ENCODE measurements at regions not wholly inside any gene's neighbourhood (a gene's known extent, or its start where the extent isn't known, plus 50 kb on each side); places are given as distances from the start of the nearest gene placed in this dataset.
A peak's percentile ranks its signal among the peaks of the same experiment; 100 is the strongest.

DNA sequence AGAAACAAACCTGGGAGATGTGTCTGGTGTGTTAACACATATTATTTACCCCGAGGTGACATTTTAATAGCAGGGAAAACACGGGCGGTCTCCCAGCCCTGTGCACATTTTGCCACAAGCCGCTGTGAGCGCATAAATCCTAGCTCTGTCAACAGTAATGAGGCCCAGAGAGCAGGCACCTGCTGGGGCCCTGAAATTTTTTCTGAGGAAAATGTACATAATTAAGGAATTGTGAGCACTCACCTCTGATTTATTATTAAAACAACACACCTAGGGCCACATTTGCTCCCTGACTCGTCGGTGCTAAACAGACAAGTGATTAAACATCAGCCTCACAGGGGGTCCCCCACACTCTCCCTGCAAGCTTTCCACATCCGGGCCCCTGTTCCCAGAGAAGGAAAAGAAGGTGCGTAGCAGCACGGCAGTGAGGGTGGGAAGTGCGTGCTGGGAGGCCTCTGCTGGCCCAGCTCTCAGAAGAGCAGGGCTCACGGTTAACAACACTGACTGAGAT lies 616.3 kb downstream of the UQCRFS1 start (continued):
- TF ChIP-seq OSR2 (tag by site-specific recombination; IDR thresholded peaks at IDR 0.05), result peak; percentile 79
- TF ChIP-seq ZNF837 (tag by site-specific recombination; IDR thresholded peaks at IDR 0.05), result no peak
- TF ChIP-seq, protein P1, sequence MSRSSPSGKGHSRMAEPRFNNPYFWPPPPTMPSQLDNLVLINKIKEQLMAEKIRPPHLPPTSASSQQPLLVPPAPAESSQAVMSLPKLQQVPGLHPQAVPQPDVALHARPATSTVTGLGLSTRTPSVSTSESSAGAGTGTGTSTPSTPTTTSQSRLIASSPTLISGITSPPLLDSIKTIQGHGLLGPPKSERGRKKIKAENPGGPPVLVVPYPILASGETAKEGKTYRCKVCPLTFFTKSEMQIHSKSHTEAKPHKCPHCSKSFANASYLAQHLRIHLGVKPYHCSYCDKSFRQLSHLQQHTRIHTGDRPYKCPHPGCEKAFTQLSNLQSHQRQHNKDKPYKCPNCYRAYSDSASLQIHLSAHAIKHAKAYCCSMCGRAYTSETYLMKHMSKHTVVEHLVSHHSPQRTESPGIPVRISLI (tag by site-specific recombination; IDR thresholded peaks at IDR 0.05), result no peak
- no peak for TF ChIP-seq ZNF174 (tag by site-specific recombination; IDR thresholded peaks at IDR 0.05)
- no peak; the same call in 1 of the 2 replicates for TF ChIP-seq ZNF146 (tag by site-specific recombination; IDR thresholded peaks at IDR 0.05)
- no peak for TF ChIP-seq HOXD13 (CRISPR knock-in tag; IDR thresholded peaks at IDR 0.05; ENCODE audit: borderline replicate concordance)
- TF ChIP-seq SETDB1 (IDR thresholded peaks at IDR 0.05; ENCODE audit: insufficient read length, low read length), result no peak
- TF ChIP-seq, protein P2, sequence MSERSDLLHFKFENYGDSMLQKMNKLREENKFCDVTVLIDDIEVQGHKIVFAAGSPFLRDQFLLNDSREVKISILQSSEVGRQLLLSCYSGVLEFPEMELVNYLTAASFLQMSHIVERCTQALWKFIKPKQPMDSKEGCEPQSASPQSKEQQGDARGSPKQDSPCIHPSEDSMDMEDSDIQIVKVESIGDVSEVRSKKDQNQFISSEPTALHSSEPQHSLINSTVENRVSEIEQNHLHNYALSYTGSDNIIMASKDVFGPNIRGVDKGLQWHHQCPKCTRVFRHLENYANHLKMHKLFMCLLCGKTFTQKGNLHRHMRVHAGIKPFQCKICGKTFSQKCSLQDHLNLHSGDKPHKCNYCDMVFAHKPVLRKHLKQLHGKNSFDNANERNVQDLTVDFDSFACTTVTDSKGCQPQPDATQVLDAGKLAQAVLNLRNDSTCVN (tag by site-specific recombination; optimal IDR thresholded peaks at IDR 0.05), result no peak
- TF ChIP-seq ZIC2 (tag by site-specific recombination; IDR thresholded peaks at IDR 0.05), result peak; percentile 100
- TF ChIP-seq GLIS2 (tag by site-specific recombination; IDR thresholded peaks at IDR 0.05), result peak; percentile 64
- no peak for TF ChIP-seq ZXDB (tag by site-specific recombination; IDR thresholded peaks at IDR 0.05)
- TF ChIP-seq ZBTB8A (tag by site-specific recombination; IDR thresholded peaks at IDR 0.05), result peak; percentile 77
- TF ChIP-seq, protein P3, sequence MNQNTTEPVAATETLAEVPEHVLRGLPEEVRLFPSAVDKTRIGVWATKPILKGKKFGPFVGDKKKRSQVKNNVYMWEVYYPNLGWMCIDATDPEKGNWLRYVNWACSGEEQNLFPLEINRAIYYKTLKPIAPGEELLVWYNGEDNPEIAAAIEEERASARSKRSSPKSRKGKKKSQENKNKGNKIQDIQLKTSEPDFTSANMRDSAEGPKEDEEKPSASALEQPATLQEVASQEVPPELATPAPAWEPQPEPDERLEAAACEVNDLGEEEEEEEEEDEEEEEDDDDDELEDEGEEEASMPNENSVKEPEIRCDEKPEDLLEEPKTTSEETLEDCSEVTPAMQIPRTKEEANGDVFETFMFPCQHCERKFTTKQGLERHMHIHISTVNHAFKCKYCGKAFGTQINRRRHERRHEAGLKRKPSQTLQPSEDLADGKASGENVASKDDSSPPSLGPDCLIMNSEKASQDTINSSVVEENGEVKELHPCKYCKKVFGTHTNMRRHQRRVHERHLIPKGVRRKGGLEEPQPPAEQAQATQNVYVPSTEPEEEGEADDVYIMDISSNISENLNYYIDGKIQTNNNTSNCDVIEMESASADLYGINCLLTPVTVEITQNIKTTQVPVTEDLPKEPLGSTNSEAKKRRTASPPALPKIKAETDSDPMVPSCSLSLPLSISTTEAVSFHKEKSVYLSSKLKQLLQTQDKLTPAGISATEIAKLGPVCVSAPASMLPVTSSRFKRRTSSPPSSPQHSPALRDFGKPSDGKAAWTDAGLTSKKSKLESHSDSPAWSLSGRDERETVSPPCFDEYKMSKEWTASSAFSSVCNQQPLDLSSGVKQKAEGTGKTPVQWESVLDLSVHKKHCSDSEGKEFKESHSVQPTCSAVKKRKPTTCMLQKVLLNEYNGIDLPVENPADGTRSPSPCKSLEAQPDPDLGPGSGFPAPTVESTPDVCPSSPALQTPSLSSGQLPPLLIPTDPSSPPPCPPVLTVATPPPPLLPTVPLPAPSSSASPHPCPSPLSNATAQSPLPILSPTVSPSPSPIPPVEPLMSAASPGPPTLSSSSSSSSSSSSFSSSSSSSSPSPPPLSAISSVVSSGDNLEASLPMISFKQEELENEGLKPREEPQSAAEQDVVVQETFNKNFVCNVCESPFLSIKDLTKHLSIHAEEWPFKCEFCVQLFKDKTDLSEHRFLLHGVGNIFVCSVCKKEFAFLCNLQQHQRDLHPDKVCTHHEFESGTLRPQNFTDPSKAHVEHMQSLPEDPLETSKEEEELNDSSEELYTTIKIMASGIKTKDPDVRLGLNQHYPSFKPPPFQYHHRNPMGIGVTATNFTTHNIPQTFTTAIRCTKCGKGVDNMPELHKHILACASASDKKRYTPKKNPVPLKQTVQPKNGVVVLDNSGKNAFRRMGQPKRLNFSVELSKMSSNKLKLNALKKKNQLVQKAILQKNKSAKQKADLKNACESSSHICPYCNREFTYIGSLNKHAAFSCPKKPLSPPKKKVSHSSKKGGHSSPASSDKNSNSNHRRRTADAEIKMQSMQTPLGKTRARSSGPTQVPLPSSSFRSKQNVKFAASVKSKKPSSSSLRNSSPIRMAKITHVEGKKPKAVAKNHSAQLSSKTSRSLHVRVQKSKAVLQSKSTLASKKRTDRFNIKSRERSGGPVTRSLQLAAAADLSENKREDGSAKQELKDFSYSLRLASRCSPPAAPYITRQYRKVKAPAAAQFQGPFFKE (tag by site-specific recombination; IDR thresholded peaks at IDR 0.05; ENCODE audit: borderline replicate concordance), result no peak
- no peak for TF ChIP-seq YY2 (tag by site-specific recombination; IDR thresholded peaks at IDR 0.05)
- TF ChIP-seq ZNF600 (tag by site-specific recombination; IDR thresholded peaks at IDR 0.05), result peak; percentile 46; the same call in 1 of the 2 replicates
- TF ChIP-seq, protein P4, sequence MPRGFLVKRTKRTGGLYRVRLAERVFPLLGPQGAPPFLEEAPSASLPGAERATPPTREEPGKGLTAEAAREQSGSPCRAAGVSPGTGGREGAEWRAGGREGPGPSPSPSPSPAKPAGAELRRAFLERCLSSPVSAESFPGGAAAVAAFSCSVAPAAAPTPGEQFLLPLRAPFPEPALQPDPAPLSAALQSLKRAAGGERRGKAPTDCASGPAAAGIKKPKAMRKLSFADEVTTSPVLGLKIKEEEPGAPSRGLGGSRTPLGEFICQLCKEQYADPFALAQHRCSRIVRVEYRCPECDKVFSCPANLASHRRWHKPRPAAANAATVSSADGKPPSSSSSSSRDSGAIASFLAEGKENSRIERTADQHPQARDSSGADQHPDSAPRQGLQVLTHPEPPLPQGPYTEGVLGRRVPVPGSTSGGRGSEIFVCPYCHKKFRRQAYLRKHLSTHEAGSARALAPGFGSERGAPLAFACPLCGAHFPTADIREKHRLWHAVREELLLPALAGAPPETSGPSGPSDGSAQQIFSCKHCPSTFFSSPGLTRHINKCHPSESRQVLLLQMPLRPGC (tag by site-specific recombination; IDR thresholded peaks at IDR 0.05), result peak; percentile 85
- no peak for TF ChIP-seq ZNF747 (tag by site-specific recombination; IDR thresholded peaks at IDR 0.05)
- TF ChIP-seq ZNF366 (tag by site-specific recombination; conservative IDR thresholded peaks at IDR 0.05), result peak; percentile 53
- peak; percentile 98 for TF ChIP-seq SP7 (tag by site-specific recombination; IDR thresholded peaks at IDR 0.05)
- no peak for TF ChIP-seq ZNF623 (tag by site-specific recombination; IDR thresholded peaks at IDR 0.05)
- TF ChIP-seq ZNF239 (tag by site-specific recombination; IDR thresholded peaks at IDR 0.05), result no peak
- 0 out of 2 replicates have a peak, but pooled peaks have one; percentile 21 for TF ChIP-seq SCRT1 (tag by site-specific recombination; IDR thresholded peaks at IDR 0.05; ENCODE audit: borderline replicate concordance)
- TF ChIP-seq ZNF843 (tag by site-specific recombination; IDR thresholded peaks at IDR 0.05), result peak; percentile 90
- peak; percentile 96 for TF ChIP-seq GLI2 (tag by site-specific recombination; IDR thresholded peaks at IDR 0.05; ENCODE audit: borderline replicate concordance, low read depth)
- TF ChIP-seq, protein P5, sequence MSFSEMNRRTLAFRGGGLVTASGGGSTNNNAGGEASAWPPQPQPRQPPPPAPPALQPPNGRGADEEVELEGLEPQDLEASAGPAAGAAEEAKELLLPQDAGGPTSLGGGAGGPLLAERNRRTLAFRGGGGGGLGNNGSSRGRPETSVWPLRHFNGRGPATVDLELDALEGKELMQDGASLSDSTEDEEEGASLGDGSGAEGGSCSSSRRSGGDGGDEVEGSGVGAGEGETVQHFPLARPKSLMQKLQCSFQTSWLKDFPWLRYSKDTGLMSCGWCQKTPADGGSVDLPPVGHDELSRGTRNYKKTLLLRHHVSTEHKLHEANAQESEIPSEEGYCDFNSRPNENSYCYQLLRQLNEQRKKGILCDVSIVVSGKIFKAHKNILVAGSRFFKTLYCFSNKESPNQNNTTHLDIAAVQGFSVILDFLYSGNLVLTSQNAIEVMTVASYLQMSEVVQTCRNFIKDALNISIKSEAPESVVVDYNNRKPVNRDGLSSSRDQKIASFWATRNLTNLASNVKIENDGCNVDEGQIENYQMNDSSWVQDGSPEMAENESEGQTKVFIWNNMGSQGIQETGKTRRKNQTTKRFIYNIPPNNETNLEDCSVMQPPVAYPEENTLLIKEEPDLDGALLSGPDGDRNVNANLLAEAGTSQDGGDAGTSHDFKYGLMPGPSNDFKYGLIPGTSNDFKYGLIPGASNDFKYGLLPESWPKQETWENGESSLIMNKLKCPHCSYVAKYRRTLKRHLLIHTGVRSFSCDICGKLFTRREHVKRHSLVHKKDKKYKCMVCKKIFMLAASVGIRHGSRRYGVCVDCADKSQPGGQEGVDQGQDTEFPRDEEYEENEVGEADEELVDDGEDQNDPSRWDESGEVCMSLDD (tag by site-specific recombination; IDR thresholded peaks at IDR 0.05), result no peak
